GM23338 (cell line): ENCODE measurements at regions not wholly inside any gene's neighbourhood (a gene's known extent, or its start where the extent isn't known, plus 50 kb on each side); places are given as distances from the start of the nearest gene placed in this dataset.

Experiments used
- ATAC-seq: fragments of 200-7000 bp; cut with Tn5 transposase; 3 replicates; pipeline ENCODE4 v1.9.1; 2020
- DNase-seq: peaks from one replicate; pipeline ENCODE4 v3.0.0-alpha.2; 2015; ENCODE audit warnings: low spot score
- H2AFZ ChIP-seq: fragments of 200-600 bp; sonication (generic); 2 replicates; pipeline ENCODE4 v1.8.0; 2016; ENCODE audit warnings: antibody characterized with exemption, mild to moderate bottlenecking, moderate library complexity
- H3F3A ChIP-seq: fragments of 200-600 bp; sonication (generic); replicated peaks from 2 replicates; pipeline ENCODE4 v1.8.0; 2017; ENCODE audit warnings: antibody characterized with exemption, mixed run types, low read depth
- H3K27ac ChIP-seq: fragments of 200-600 bp; sonication (generic); 2 replicates; pipeline ENCODE4 v1.6.1; 2016; ENCODE audit warnings: low read depth
- H3K27me3 ChIP-seq: fragments of 200-600 bp; sonication (generic); 2 replicates; pipeline ENCODE4 v1.8.0; 2016; ENCODE audit warnings: mild to moderate bottlenecking, mixed run types, moderate library complexity; ENCODE audit not compliant: insufficient read depth
- H3K36me3 ChIP-seq: fragments of 200-600 bp; sonication (generic); 2 replicates; pipeline ENCODE4 v1.8.0; 2016; ENCODE audit warnings: mild to moderate bottlenecking; ENCODE audit not compliant: insufficient read depth
- H3K4me1 ChIP-seq: fragments of 200-600 bp; sonication (generic); 2 replicates; pipeline ENCODE4 v1.8.0; 2016; ENCODE audit warnings: mild to moderate bottlenecking, moderate library complexity; ENCODE audit not compliant: insufficient read depth
- H3K4me2 ChIP-seq: fragments of 200-600 bp; sonication (generic); 2 replicates; pipeline ENCODE4 v1.7.1; 2017; ENCODE audit warnings: mixed run types
- H3K4me3 ChIP-seq: fragments of 200-600 bp; sonication (generic); 2 replicates; pipeline ENCODE4 v1.6.1; 2016; ENCODE audit warnings: mixed run types
- H3K79me2 ChIP-seq: fragments of 200-600 bp; sonication (generic); replicated peaks from 2 replicates; pipeline ENCODE4 v1.8.0; 2017; ENCODE audit warnings: mild to moderate bottlenecking; ENCODE audit not compliant: insufficient read depth
- H3K9me2 ChIP-seq: fragments of 200-600 bp; sonication (generic); 2 replicates; pipeline ENCODE4 v1.8.0; 2017; ENCODE audit not compliant: insufficient read depth
- H4K20me1 ChIP-seq: fragments of 200-600 bp; sonication (generic); replicated peaks from 2 replicates; pipeline ENCODE4 v1.8.0; 2017; ENCODE audit warnings: mild to moderate bottlenecking; ENCODE audit not compliant: insufficient read depth
- H3K27ac Mint-ChIP-seq: 2 replicates; pipeline ENCODE4 v1.8.0; 2020; ENCODE audit warnings: inconsistent platforms, mild to moderate bottlenecking, moderate library complexity, mixed read lengths
- H3K27me3 Mint-ChIP-seq: 3 replicates; pipeline ENCODE4 v1.8.0; 2022; ENCODE audit warnings: low read depth, mild to moderate bottlenecking, moderate library complexity, mixed read lengths, inconsistent platforms; ENCODE audit not compliant: insufficient read depth, poor library complexity
- H3K36me3 Mint-ChIP-seq: 3 replicates; pipeline ENCODE4 v1.8.0; 2021; ENCODE audit warnings: low read depth, mild to moderate bottlenecking, inconsistent platforms, moderate library complexity, mixed read lengths
- H3K4me1 Mint-ChIP-seq: 3 replicates; pipeline ENCODE4 v1.8.0; 2020; ENCODE audit warnings: mild to moderate bottlenecking, inconsistent platforms, mixed read lengths
- H3K4me3 Mint-ChIP-seq: 3 replicates; pipeline ENCODE4 v1.8.0; 2021; ENCODE audit warnings: moderate library complexity, mild to moderate bottlenecking, inconsistent platforms, mixed read lengths
- H3K9me3 Mint-ChIP-seq: 3 replicates; pipeline ENCODE4 v1.8.0; 2020; ENCODE audit warnings: moderate library complexity, mild to moderate bottlenecking, inconsistent platforms, mixed read lengths
- CTCF ChIP-seq, 2 experiments: fragments of 200-600 bp in 1 of 2; sonication (generic) in 1 of 2; conservative IDR thresholded peaks; 2 replicates each; pipeline versions ENCODE4 v1.5.1 to v1.6.1; 2016 to 2017; ENCODE audit warnings: antibody characterized with exemption in 2 of 2, low read depth in 2 of 2, mild to moderate bottlenecking in 2 of 2, moderate library complexity in 1 of 2
- EZH2 ChIP-seq: fragments of 200-600 bp; sonication (generic); IDR thresholded peaks from one replicate; pipeline ENCODE4 v1.8.0; 2017; ENCODE audit warnings: antibody characterized with exemption, mild to moderate bottlenecking, low read depth; ENCODE audit not compliant: unreplicated experiment
- EZH2phosphoT487 ChIP-seq: fragments of 200-600 bp; sonication (generic); IDR thresholded peaks from one replicate; pipeline ENCODE4 v1.8.1; 2018; ENCODE audit warnings: antibody characterized with exemption; ENCODE audit not compliant: unreplicated experiment
- JUNB ChIP-seq: IDR thresholded peaks from one replicate; pipeline ENCODE4 v1.6.1; 2016; ENCODE audit warnings: antibody characterized with exemption; ENCODE audit not compliant: unreplicated experiment
- NANOG ChIP-seq: IDR thresholded peaks from 2 replicates; pipeline ENCODE4 v1.6.1; 2016; ENCODE audit warnings: antibody characterized with exemption, borderline replicate concordance
- POLR2AphosphoS5 ChIP-seq: IDR thresholded peaks from 2 replicates; pipeline ENCODE4 v1.6.1; 2016; ENCODE audit warnings: antibody characterized with exemption, low read depth
- STAT1 ChIP-seq: IDR thresholded peaks from one replicate; pipeline ENCODE4 v1.6.1; 2016; ENCODE audit warnings: antibody characterized with exemption; ENCODE audit not compliant: unreplicated experiment
- ZNF331 ChIP-seq: fragments of 250-450 bp; sonication (Bioruptor Pico); IDR thresholded peaks from 2 replicates; pipeline ENCODE4 v1.5.0; 2020; ENCODE audit warnings: low read depth, mild to moderate bottlenecking, moderate library complexity
- TF ChIP-seq, protein P1 (sequence below): IDR thresholded peaks from one replicate; pipeline ENCODE4 v1.6.1; 2018; ENCODE audit warnings: antibody characterized with exemption; ENCODE audit not compliant: unreplicated experiment

DNA sequence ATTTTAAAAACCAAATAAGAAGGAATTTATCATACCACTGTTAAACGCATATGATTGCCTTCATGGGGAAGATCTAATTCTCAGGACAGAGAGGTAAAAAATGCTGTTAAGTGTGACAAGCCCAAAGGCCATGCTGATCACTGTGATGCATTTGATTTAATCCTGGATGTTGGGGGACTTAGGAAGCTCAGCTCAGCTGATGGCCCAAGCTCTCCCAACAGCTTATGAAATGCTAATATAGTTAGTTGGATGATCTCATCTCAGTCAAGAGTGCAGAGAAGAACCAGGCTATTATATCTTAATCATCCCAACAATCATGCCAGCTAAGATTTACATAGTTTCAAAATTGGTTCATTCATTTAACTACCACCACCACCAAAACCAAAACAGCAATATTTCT lies 340.0 kb downstream of the IL20RB start:
- H3K4me2 ChIP-seq = no peak overlapping the region
- H3K27me3 Mint-ChIP-seq = no peaks in the 10 kb centered on the region
- peaks cover 27% of the 10 kb centered on the region for H3K4me1 Mint-ChIP-seq
- H3K4me3 Mint-ChIP-seq = no peak overlapping the region
- H3K36me3 ChIP-seq = no peaks in the 10 kb centered on the region; the same call in 1 of the 2 replicates
- DNase-seq = no peak
- H3K27ac ChIP-seq = no peak overlapping the region
- H2AFZ ChIP-seq = no peak overlapping the region
- H3K9me3 Mint-ChIP-seq = no peaks in the 10 kb centered on the region
- no peaks in the 10 kb centered on the region for H3K36me3 Mint-ChIP-seq
- no peak for ATAC-seq
- H3K79me2 ChIP-seq = no peaks in the 10 kb centered on the region
- no peak overlapping the region for H3K4me3 ChIP-seq
- peaks cover 27% of the 10 kb centered on the region for H3K4me1 ChIP-seq
- no peaks in the 10 kb centered on the region for H3F3A ChIP-seq
- H3K9me2 ChIP-seq = peaks cover 3% of the 10 kb centered on the region; the same call in 1 of the 2 replicates
- H3K27ac Mint-ChIP-seq = no peak overlapping the region
- TF ChIP-seq STAT1 = no peak
- TF ChIP-seq, protein P1, sequence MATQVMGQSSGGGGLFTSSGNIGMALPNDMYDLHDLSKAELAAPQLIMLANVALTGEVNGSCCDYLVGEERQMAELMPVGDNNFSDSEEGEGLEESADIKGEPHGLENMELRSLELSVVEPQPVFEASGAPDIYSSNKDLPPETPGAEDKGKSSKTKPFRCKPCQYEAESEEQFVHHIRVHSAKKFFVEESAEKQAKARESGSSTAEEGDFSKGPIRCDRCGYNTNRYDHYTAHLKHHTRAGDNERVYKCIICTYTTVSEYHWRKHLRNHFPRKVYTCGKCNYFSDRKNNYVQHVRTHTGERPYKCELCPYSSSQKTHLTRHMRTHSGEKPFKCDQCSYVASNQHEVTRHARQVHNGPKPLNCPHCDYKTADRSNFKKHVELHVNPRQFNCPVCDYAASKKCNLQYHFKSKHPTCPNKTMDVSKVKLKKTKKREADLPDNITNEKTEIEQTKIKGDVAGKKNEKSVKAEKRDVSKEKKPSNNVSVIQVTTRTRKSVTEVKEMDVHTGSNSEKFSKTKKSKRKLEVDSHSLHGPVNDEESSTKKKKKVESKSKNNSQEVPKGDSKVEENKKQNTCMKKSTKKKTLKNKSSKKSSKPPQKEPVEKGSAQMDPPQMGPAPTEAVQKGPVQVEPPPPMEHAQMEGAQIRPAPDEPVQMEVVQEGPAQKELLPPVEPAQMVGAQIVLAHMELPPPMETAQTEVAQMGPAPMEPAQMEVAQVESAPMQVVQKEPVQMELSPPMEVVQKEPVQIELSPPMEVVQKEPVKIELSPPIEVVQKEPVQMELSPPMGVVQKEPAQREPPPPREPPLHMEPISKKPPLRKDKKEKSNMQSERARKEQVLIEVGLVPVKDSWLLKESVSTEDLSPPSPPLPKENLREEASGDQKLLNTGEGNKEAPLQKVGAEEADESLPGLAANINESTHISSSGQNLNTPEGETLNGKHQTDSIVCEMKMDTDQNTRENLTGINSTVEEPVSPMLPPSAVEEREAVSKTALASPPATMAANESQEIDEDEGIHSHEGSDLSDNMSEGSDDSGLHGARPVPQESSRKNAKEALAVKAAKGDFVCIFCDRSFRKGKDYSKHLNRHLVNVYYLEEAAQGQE = no peak
- TF ChIP-seq POLR2AphosphoS5 = no peak
- no peak for TF ChIP-seq CTCF (conservative IDR thresholded peaks at IDR 0.05; ENCODE audit: low read depth in 2 of 2)
- H3K27me3 ChIP-seq = no peaks in the 10 kb centered on the region
- H4K20me1 ChIP-seq = no peaks in the 10 kb centered on the region

- Mint-ChIP-seq H3K27me3 (no peaks in the 10 kb centered on the region), H3K4me3 (no peak overlapping the region), H3K27ac (no peak overlapping the region), H3K4me1 (peaks cover 10% of the 10 kb centered on the region), H3K36me3 (no peaks in the 10 kb centered on the region; the same call in 2 of the 3 replicates), H3K9me3 (no peaks in the 10 kb centered on the region)
- Histone ChIP-seq H3K4me2 (no peak overlapping the region), H3K79me2 (no peaks in the 10 kb centered on the region), H3K4me3 (no peak overlapping the region), H3F3A (no peaks in the 10 kb centered on the region), H3K27me3 (no peaks in the 10 kb centered on the region), H2AFZ (no peak overlapping the region), H3K9me2 (peaks cover 3% of the 10 kb centered on the region; the same call in 1 of the 2 replicates), H3K27ac (no peak overlapping the region), H3K36me3 (no peaks in the 10 kb centered on the region; the same call in 1 of the 2 replicates), H4K20me1 (no peaks in the 10 kb centered on the region), H3K4me1 (peaks cover 10% of the 10 kb centered on the region)
- no peak for DNase-seq
- no peak for TF ChIP-seq POLR2AphosphoS5
- TF ChIP-seq ZNF331 = no peak
- no peak for TF ChIP-seq EZH2phosphoT487
- TF ChIP-seq JUNB = no peak
- no peak for TF ChIP-seq STAT1
- TF ChIP-seq EZH2 = no peak
- no peak for TF ChIP-seq NANOG
- TF ChIP-seq, protein P1 = no peak
- ATAC-seq = no peak
These were observed 342.9 kb downstream of the IL20RB start for GRCh38 chr3:137300703-137301102.
